C4-2B (cell line): ENCODE measurements at regions not wholly inside any gene's neighbourhood (a gene's known extent, or its start where the extent isn't known, plus 50 kb on each side); places are given as distances from the start of the nearest gene placed in this dataset.

Source experiments
- CTCF ChIP-seq: fragments of 450-650 bp; conservative IDR thresholded peaks from 2 replicates; pipeline ENCODE4 v1.5.1; 2017; ENCODE audit warnings: mild to moderate bottlenecking
- ZFX ChIP-seq: fragments of 450-650 bp; IDR thresholded peaks from 2 replicates; pipeline ENCODE4 v1.6.1; 2017

GRCh38 chr2:183630964-183631363 is 506.7 kb downstream of the NUP35 start:
- TF ChIP-seq CTCF: no peak
- no peak for TF ChIP-seq ZFX
